GM19397 (cell line): ENCODE measurements at regions not wholly inside any gene's neighbourhood (a gene's known extent, or its start where the extent isn't known, plus 50 kb on each side); places are given as distances from the start of the nearest gene placed in this dataset.
"Not testable (repeated sequence)": the region's sequence is repeated elsewhere in the genome, so short reads cannot be mapped to it uniquely, and the experiment has no call there.

Experiments used
- ATAC-seq: cut with Tn5 transposase; IDR thresholded peaks from one replicate; pipeline ENCODE4 v1.9.1; 2021; ENCODE audit warnings: mild to moderate bottlenecking, moderate library complexity; ENCODE audit not compliant: unreplicated experiment

- ATAC-seq = no peak
Measured at GRCh38 chr3:6602329-6602728, 258.6 kb upstream of the GRM7 start.

- ATAC-seq = no peak
Measured at GRCh38 chr3:6605227-6605626, 255.7 kb upstream of the GRM7 start.

- ATAC-seq = no peak
Measured at GRCh38 chr3:6608843-6609242, 252.1 kb upstream of the GRM7 start.

GRCh38 chr3:6612034-6612616 lies 248.8 kb upstream of the GRM7 start:
- no peak for ATAC-seq

GRCh38 chr3:6622260-6622659 lies 238.7 kb upstream of the GRM7 start:
- ATAC-seq = no peak

GRCh38 chr3:6622712-6623111 lies 238.2 kb upstream of the GRM7 start:
- no peak for ATAC-seq

- no peak for ATAC-seq
Measured at GRCh38 chr3:6631376-6631775, 229.5 kb upstream of the GRM7 start.

- no peak for ATAC-seq
Measured at GRCh38 chr3:6640907-6641306, 220.0 kb upstream of the GRM7 start.

GRCh38 chr3:6644070-6644929 lies 216.6 kb upstream of the GRM7 start:
- peak; percentile 53 for ATAC-seq

GRCh38 chr3:6654670-6655069 lies 206.2 kb upstream of the GRM7 start:
- ATAC-seq = no peak

- ATAC-seq = no peak
Measured at GRCh38 chr3:6655275-6655674, 205.6 kb upstream of the GRM7 start.

GRCh38 chr3:6657591-6657990 lies 203.3 kb upstream of the GRM7 start:
- no peak for ATAC-seq

GRCh38 chr3:6667354-6667753 lies 193.6 kb upstream of the GRM7 start:
- no peak for ATAC-seq

- ATAC-seq = no peak
Measured at GRCh38 chr3:6671363-6671762, 189.6 kb upstream of the GRM7 start.

GRCh38 chr3:6679510-6679909 lies 181.4 kb upstream of the GRM7 start:
- ATAC-seq = peak; percentile 38

- peak; percentile 91 for ATAC-seq
Measured at GRCh38 chr3:6680119-6680806, 180.7 kb upstream of the GRM7 start.

GRCh38 chr3:6697285-6697684 lies 163.6 kb upstream of the GRM7 start:
- ATAC-seq = no peak

- no peak for ATAC-seq
Measured at GRCh38 chr3:6697722-6698121, 163.2 kb upstream of the GRM7 start.

- not testable (repeated sequence) for ATAC-seq
Measured at GRCh38 chr3:6704817-6705216, 156.1 kb upstream of the GRM7 start.

- ATAC-seq = no peak
Measured at GRCh38 chr3:6706777-6707176, 154.1 kb upstream of the GRM7 start.

GRCh38 chr3:6709178-6709577 lies 151.7 kb upstream of the GRM7 start:
- no peak for ATAC-seq

GRCh38 chr3:6714962-6715361 lies 146.0 kb upstream of the GRM7 start:
- no peak for ATAC-seq
